Panc1 (cell line): ENCODE measurements at regions not wholly inside any gene's neighbourhood (a gene's known extent, or its start where the extent isn't known, plus 50 kb on each side); places are given as distances from the start of the nearest gene placed in this dataset.

Source experiments
- ATAC-seq: fragments of 200-7000 bp; cut with Tn5 transposase; 2 replicates; pipeline ENCODE4 v1.9.1; 2020; ENCODE audit warnings: mild to moderate bottlenecking, moderate library complexity
- BruUV-seq: library from RNA; stranded (reverse); fragments of 400-500 nt; replicated peaks from 2 replicates; lab custom pipeline; 2021; lab: Mats Ljungman, UMichigan
- CTCF ChIA-PET: fragments of 300-600 bp; sonication (Branson Sonifier 250); formaldehyde crosslinking; loops from one replicate; lab custom pipeline; 2022; ENCODE audit warnings: antibody characterized with exemption; lab: Charles Lee
- POLR2A ChIA-PET: fragments of 300-600 bp; sonication (Branson Sonifier 250); formaldehyde crosslinking; loops from one replicate; lab custom pipeline; 2022; ENCODE audit warnings: antibody characterized with exemption; lab: Charles Lee
- DNase-seq: peaks from one replicate; pipeline ENCODE4 v3.0.0-alpha.2; 2010; ENCODE audit warnings: low read depth, low spot score
- H3K27ac ChIP-seq: 2 replicates; pipeline ENCODE4 v1.5.1; 2011; ENCODE audit warnings: mild to moderate bottlenecking, low read length, inconsistent platforms
- H3K27me3 ChIP-seq: fragments of 200-500 bp; sonication (Bioruptor generic); 2 replicates; pipeline ENCODE4 v1.6.0; 2014; ENCODE audit warnings: low read length, inconsistent platforms; ENCODE audit not compliant: control insufficient read depth, insufficient read depth
- H3K36me3 ChIP-seq: fragments of 200-500 bp; sonication (Bioruptor generic); 2 replicates; pipeline ENCODE4 v1.5.1; 2014; ENCODE audit warnings: inconsistent platforms, mild to moderate bottlenecking, low read length, moderate library complexity; ENCODE audit not compliant: control insufficient read depth, insufficient read depth
- H3K4me1 ChIP-seq: 2 replicates; pipeline ENCODE4 v1.5.1; 2011; ENCODE audit warnings: inconsistent platforms, mild to moderate bottlenecking, low read length, moderate library complexity; ENCODE audit not compliant: control insufficient read depth, insufficient read depth
- H3K4me3 ChIP-seq, 2 experiments: 2 replicates each; pipeline ENCODE4 v1.5.1; 2011 to 2012; ENCODE audit warnings: low read depth in 2 of 2, low read length in 2 of 2, mild to moderate bottlenecking in 2 of 2, inconsistent platforms in 1 of 2, moderate library complexity in 1 of 2
- H3K9me3 ChIP-seq: fragments of 200-500 bp; sonication (Bioruptor generic); 2 replicates; pipeline ENCODE4 v1.5.1; 2014; ENCODE audit warnings: low read depth, mild to moderate bottlenecking, inconsistent platforms, low read length, moderate library complexity; ENCODE audit not compliant: control insufficient read depth, insufficient read depth
- POLR2AphosphoS5 ChIP-seq: IDR thresholded peaks from 2 replicates; pipeline ENCODE4 v1.6.1; 2012; ENCODE audit warnings: mild to moderate bottlenecking, low read depth, low read length, moderate library complexity
- SIN3A ChIP-seq: IDR thresholded peaks from 2 replicates; pipeline ENCODE4 v1.6.1; 2012; ENCODE audit warnings: low read depth, mild to moderate bottlenecking, low read length, moderate library complexity, borderline replicate concordance; ENCODE audit not compliant: insufficient read depth
- TCF7L2 ChIP-seq: IDR thresholded peaks from 2 replicates; pipeline ENCODE4 v1.6.1; 2011; ENCODE audit warnings: mild to moderate bottlenecking, low read depth, low read length, inconsistent platforms
- in situ Hi-C: cut with HindIII; loops from 2 replicates; pipeline ENCODE4 v1.10.0; 2016; ENCODE audit warnings: low sequenced_read_pairs, low pct_unique_long_range_greater_than_20kb
- intact Hi-C: fragments of 100-400 bp; cut with micrococcal nuclease; formaldehyde crosslinking; loops from one replicate; pipeline ENCODE4 v1.10.0; 2022; ENCODE audit not compliant: unreplicated experiment
- TF ChIP-seq, protein P1 (sequence below): fragments of 450-650 bp; IDR thresholded peaks from 2 replicates; pipeline ENCODE4 v1.5.1; 2017; ENCODE audit warnings: mild to moderate bottlenecking
- TF ChIP-seq, protein P2 (sequence below), 2 experiments: IDR thresholded peaks; 2 replicates each; pipeline ENCODE4 v1.6.1; 2011 to 2012; ENCODE audit warnings: low read depth in 2 of 2, control low read depth in 1 of 2, low read length in 1 of 2, mild to moderate bottlenecking in 1 of 2, moderate library complexity in 1 of 2; ENCODE audit not compliant: insufficient read depth in 1 of 2

DNA sequence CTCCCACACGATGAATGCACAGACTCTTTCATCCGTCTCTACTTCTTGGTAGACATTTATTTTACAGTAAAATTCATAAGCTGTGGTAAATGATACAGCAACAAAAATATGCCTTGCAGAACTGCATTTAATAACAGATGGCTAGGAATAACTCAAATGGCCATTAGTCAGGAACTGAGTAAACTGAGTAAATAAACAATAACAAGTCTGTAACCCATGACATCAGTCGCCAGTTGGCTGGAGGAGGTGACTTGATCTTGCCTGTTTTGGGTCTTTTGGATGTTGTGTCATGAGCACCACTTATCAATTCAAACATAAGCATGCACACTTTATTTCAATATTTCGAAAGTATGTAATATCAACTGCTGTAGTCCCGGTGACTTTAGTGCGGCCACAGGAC is 632.6 kb upstream of the ARGLU1 start:
- CTCF ChIA-PET: no interaction called here
- BruUV-seq: no TSS peak
- no peaks in the 10 kb centered on the region for H3K36me3 ChIP-seq
- no peak overlapping the region for H3K27ac ChIP-seq
- no peaks in the 10 kb centered on the region for H3K27me3 ChIP-seq
- H3K9me3 ChIP-seq: no peaks in the 10 kb centered on the region
- no peak for ATAC-seq
- DNase-seq: no peak
- TF ChIP-seq SIN3A: no peak
- TF ChIP-seq, protein P1, sequence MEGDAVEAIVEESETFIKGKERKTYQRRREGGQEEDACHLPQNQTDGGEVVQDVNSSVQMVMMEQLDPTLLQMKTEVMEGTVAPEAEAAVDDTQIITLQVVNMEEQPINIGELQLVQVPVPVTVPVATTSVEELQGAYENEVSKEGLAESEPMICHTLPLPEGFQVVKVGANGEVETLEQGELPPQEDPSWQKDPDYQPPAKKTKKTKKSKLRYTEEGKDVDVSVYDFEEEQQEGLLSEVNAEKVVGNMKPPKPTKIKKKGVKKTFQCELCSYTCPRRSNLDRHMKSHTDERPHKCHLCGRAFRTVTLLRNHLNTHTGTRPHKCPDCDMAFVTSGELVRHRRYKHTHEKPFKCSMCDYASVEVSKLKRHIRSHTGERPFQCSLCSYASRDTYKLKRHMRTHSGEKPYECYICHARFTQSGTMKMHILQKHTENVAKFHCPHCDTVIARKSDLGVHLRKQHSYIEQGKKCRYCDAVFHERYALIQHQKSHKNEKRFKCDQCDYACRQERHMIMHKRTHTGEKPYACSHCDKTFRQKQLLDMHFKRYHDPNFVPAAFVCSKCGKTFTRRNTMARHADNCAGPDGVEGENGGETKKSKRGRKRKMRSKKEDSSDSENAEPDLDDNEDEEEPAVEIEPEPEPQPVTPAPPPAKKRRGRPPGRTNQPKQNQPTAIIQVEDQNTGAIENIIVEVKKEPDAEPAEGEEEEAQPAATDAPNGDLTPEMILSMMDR: no peak
- TF ChIP-seq POLR2AphosphoS5: no peak
- TF ChIP-seq TCF7L2: no peak
- TF ChIP-seq, protein P2, sequence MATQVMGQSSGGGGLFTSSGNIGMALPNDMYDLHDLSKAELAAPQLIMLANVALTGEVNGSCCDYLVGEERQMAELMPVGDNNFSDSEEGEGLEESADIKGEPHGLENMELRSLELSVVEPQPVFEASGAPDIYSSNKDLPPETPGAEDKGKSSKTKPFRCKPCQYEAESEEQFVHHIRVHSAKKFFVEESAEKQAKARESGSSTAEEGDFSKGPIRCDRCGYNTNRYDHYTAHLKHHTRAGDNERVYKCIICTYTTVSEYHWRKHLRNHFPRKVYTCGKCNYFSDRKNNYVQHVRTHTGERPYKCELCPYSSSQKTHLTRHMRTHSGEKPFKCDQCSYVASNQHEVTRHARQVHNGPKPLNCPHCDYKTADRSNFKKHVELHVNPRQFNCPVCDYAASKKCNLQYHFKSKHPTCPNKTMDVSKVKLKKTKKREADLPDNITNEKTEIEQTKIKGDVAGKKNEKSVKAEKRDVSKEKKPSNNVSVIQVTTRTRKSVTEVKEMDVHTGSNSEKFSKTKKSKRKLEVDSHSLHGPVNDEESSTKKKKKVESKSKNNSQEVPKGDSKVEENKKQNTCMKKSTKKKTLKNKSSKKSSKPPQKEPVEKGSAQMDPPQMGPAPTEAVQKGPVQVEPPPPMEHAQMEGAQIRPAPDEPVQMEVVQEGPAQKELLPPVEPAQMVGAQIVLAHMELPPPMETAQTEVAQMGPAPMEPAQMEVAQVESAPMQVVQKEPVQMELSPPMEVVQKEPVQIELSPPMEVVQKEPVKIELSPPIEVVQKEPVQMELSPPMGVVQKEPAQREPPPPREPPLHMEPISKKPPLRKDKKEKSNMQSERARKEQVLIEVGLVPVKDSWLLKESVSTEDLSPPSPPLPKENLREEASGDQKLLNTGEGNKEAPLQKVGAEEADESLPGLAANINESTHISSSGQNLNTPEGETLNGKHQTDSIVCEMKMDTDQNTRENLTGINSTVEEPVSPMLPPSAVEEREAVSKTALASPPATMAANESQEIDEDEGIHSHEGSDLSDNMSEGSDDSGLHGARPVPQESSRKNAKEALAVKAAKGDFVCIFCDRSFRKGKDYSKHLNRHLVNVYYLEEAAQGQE (IDR thresholded peaks at IDR 0.05; ENCODE audit: insufficient read depth in 1 of 2, low read depth in 2 of 2, low read length in 1 of 2): no peak
- H3K4me3 ChIP-seq: no peak overlapping the region
- POLR2A ChIA-PET: no interaction called here
- in situ Hi-C loops (no loop called here), intact Hi-C loops (no loop called here)
- no peaks in the 10 kb centered on the region for H3K4me1 ChIP-seq

DNA sequence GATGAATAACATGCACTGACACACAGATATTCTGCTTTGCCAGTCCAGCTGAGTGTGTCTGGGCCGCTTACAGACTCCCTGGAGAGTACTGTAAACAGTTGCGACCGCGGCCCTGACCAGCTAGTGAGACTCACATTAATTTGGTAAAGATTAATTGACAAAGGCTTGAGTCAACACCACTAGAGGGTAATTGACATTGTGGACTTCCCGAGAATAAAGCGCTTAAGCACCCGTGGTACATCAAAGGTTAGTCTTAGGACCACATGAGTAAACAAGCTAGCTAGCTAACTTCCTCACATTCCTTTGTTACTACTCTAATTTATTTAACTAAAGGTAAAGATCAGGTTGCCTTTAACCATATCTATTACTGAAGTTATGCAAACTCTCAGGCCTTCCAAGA is 624.4 kb upstream of the ARGLU1 start:
- intact Hi-C loops (no loop called here), in situ Hi-C loops (no loop called here)
- Histone ChIP-seq H3K36me3 (no peaks in the 10 kb centered on the region), H3K4me3 (no peak overlapping the region), H3K9me3 (no peaks in the 10 kb centered on the region), H3K27me3 (no peaks in the 10 kb centered on the region), H3K4me1 (no peaks in the 10 kb centered on the region), H3K27ac (no peak overlapping the region)
- ATAC-seq (no peak), DNase-seq (no peak)
- BruUV-seq: no TSS peak
- no peak for TF ChIP-seq TCF7L2
- TF ChIP-seq, protein P2 (IDR thresholded peaks at IDR 0.05; ENCODE audit: insufficient read depth in 1 of 2, low read depth in 2 of 2, low read length in 1 of 2): no peak
- no peak for TF ChIP-seq SIN3A
- TF ChIP-seq POLR2AphosphoS5: no peak
- TF ChIP-seq, protein P1: no peak
- ChIA-PET POLR2A (no interaction called here), CTCF (no interaction called here)
